GM20000 (cell line): ENCODE measurements at regions not wholly inside any gene's neighbourhood (a gene's known extent, or its start where the extent isn't known, plus 50 kb on each side); places are given as distances from the start of the nearest gene placed in this dataset.

Experiments
- DNase-seq: peaks from one replicate; pipeline ENCODE4 v3.0.0; 2012; ENCODE audit warnings: low spot score
- TF ChIP-seq, protein P1 (sequence below): IDR thresholded peaks from 2 replicates; pipeline ENCODE4 v1.5.1; 2012; ENCODE audit warnings: mild to moderate bottlenecking, control low read depth; ENCODE audit errors: extremely low read depth, missing control alignments

DNA sequence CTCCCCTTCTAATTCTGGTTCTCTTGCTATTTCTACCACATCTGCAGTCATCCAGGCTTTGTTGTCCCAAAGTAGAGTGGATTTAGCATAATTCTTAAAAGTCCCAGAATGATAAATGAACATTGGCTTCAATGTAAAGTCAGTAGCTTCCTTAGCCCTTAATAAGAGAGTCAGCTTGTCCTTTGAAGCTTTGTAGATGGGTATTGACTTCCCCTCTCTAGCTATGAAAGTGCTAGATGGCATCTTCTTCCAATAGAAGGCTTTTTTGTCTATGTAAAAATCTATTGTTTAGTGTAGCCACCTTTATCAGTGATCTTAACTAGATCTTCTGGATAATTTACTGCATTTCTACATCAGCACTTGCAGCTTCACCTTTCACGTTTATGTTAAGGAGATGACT is 181.4 kb upstream of the B3GALT2 start:
- DNase-seq: no peak
- TF ChIP-seq, protein P1, sequence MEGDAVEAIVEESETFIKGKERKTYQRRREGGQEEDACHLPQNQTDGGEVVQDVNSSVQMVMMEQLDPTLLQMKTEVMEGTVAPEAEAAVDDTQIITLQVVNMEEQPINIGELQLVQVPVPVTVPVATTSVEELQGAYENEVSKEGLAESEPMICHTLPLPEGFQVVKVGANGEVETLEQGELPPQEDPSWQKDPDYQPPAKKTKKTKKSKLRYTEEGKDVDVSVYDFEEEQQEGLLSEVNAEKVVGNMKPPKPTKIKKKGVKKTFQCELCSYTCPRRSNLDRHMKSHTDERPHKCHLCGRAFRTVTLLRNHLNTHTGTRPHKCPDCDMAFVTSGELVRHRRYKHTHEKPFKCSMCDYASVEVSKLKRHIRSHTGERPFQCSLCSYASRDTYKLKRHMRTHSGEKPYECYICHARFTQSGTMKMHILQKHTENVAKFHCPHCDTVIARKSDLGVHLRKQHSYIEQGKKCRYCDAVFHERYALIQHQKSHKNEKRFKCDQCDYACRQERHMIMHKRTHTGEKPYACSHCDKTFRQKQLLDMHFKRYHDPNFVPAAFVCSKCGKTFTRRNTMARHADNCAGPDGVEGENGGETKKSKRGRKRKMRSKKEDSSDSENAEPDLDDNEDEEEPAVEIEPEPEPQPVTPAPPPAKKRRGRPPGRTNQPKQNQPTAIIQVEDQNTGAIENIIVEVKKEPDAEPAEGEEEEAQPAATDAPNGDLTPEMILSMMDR: no peak

DNA sequence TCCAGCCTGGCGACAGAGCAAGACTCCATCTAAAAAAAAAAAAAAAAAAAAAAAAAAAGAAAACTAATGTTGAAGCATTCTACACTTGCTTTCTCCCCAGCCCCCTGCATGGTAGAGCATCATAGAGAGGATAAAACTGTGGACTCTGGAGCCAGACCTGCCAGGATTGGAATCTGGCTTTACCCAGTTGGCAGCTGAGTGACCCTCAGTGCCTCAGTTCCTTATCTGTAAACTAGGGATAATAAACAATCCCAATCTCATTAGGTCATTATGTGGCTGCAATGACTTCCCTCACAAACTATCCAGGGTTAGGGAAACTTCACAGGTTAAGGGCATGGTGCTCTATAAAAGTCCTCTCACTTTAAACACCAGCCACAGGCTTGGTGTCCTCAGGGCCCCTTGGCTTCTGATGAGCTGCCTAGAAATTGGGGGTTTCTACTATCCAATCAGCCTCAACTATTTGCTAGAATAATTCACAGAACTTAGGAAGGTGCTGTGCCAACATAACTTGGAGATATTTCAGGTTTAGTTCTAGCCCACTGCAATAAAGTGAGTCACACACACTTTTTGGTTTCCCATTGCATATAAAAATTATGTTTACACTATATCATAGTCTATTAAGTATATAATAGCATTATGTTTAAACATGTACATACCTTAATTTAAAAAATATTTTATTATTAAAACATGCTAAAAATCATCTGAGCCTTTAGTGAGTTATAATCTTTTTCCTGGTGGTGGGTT is 180.5 kb upstream of the B3GALT2 start:
- no peak for DNase-seq
- TF ChIP-seq, protein P1: no peak

DNA sequence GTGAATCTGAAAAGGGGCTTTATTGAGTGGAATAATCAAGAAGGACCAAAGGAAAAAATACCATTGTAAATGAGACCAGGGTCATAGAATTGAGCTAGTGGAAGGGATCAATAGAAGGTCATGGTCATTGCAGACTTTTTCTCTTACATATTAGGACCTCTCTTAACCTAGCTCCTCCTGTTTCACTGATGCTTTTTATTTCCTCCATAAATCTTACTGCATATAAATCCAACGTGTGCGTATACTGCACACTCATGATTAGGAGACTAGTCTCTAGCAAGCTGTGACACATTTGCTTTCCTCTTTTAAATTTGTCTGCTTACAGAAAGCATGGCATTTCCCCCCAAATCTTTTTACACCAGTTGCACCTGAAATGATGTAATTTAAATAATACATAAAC is 179.6 kb upstream of the B3GALT2 start:
- no peak for DNase-seq
- TF ChIP-seq, protein P1: no peak

DNA sequence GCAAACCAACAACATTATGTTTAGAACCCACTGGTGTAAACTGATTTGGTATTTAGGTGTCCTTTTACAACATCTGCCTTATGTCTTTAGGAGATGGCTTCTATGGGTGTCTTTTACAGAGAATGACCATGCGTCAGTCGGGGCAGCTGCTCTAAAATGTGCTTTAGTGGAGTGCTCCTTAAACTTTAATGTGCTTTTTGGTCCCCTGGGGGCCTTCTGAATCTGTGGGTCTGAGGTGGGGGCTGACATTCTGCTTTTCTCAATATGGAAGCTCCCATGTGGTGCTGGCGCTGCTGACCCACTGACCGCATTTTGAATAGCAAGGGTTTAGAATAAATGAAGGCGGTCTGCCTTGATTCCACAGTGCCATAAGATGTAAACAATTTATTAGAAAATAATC is 173.2 kb upstream of the B3GALT2 start:
- DNase-seq: no peak
- TF ChIP-seq, protein P1: no peak

DNA sequence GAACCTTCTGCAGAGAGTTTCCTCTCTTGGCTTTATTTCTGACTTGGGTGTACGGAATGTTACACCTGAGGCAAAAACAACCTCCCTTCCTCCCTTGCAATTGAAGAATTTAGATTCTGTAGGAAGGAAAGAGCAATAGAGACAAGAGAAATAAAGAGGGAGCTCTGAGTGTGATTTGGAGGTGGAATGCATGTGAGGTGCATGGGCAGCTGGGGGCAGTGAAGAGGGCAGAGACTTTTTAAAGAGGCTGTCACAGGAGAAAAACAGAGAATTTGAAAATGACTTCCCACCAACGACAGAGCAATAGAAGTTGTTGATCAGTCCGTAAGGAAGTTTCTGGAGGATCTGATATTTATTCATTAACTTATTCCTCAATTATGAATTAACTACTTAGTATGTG is 172.0 kb upstream of the B3GALT2 start:
- TF ChIP-seq, protein P1: no peak
- DNase-seq: no peak

DNA sequence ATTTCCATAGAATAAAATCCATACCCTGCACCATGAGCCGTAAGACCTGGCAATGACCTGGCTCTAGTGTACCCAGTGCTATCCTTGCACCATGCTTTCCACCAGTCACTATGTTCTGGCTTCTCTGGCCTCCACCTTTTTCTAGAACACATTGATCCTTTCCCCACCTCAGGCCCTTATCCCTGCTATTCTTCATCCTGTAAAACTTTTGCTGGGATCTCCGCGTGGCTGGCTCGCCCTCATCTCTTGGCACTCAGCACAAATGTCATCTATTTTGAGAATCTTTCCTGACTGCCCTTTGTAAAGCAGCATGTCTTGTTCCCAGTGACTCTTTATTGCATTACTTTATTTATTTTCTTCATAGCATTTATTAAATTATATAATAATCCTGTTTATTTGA is 169.8 kb upstream of the B3GALT2 start:
- TF ChIP-seq, protein P1: no peak
- DNase-seq: no peak

DNA sequence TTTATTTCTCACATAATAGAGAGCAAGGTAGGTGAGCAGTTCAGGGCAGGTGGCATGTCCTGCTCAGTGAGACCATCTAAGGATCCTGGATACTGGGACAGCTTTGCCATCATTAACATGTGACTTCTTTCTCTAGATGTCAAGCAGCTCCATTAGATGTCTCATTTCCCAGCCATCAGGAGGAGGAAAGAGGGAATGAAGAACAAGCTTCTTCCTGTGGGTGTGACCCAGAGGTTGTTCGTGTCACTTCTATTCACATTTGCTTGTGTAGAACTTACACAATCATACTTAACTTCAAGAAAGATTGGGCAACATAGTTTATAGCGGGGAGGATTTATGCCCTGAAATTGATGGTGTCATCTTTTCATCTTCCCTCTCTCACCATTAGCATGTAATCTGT is 169.2 kb upstream of the B3GALT2 start:
- TF ChIP-seq, protein P1: no peak
- no peak for DNase-seq
